PC-3 (cell line): ENCODE measurements at regions not wholly inside any gene's neighbourhood (a gene's known extent, or its start where the extent isn't known, plus 50 kb on each side); places are given as distances from the start of the nearest gene placed in this dataset.

Experiments used
- ATAC-seq: fragments of 200-7000 bp; cut with Tn5 transposase; 2 replicates; pipeline ENCODE4 v1.9.1; 2020; ENCODE audit warnings: mild to moderate bottlenecking, moderate library complexity
- BruUV-seq: library from RNA; stranded (reverse); fragments of 400-500 nt; replicated peaks from 2 replicates; lab custom pipeline; 2021; lab: Mats Ljungman, UMichigan
- CTCF ChIA-PET: fragments of 300-600 bp; sonication (Branson Sonifier 250); formaldehyde crosslinking; loops from one replicate; lab custom pipeline; 2022; ENCODE audit warnings: antibody characterized with exemption; lab: Charles Lee
- POLR2A ChIA-PET: fragments of 300-600 bp; sonication (Branson Sonifier 250); formaldehyde crosslinking; loops from one replicate; lab custom pipeline; 2022; ENCODE audit warnings: antibody characterized with exemption; ENCODE audit not compliant: unreplicated experiment; lab: Charles Lee
- DNase-seq: peaks from one replicate; pipeline ENCODE4 v3.0.0-alpha.2; 2015
- H2AFZ ChIP-seq: fragments of 300-600 bp; sonication (generic); 2 replicates; pipeline ENCODE4 v1.6.0; 2016; ENCODE audit warnings: antibody characterized with exemption, low read length
- H3F3A ChIP-seq: fragments of 300-600 bp; sonication (generic); one replicate; pipeline ENCODE4 v1.6.0; 2017; ENCODE audit warnings: antibody characterized with exemption, low read length, control low read depth, mild to moderate bottlenecking; ENCODE audit not compliant: unreplicated experiment
- H3K27ac ChIP-seq: fragments of 300-600 bp; sonication (generic); 2 replicates; pipeline ENCODE4 v1.5.1; 2016; ENCODE audit warnings: mild to moderate bottlenecking, low read length
- H3K27me3 ChIP-seq: fragments of 300-600 bp; sonication (generic); 2 replicates; pipeline ENCODE4 v1.6.1; 2016; ENCODE audit warnings: low read length, mixed read lengths
- H3K36me3 ChIP-seq: fragments of 300-600 bp; sonication (generic); 2 replicates; pipeline ENCODE4 v1.6.1; 2016; ENCODE audit warnings: low read depth, mixed run types, low read length, mixed read lengths
- H3K4me1 ChIP-seq: fragments of 300-600 bp; sonication (generic); 2 replicates; pipeline ENCODE4 v1.5.1; 2016; ENCODE audit warnings: low read length; ENCODE audit not compliant: insufficient read depth
- H3K4me2 ChIP-seq: fragments of 300-600 bp; sonication (generic); 2 replicates; pipeline ENCODE4 v1.6.0; 2016; ENCODE audit warnings: low read length
- H3K4me3 ChIP-seq: fragments of 300-600 bp; sonication (generic); 2 replicates; pipeline ENCODE4 v1.5.1; 2016; ENCODE audit warnings: mild to moderate bottlenecking, low read length, mixed read lengths
- H3K79me2 ChIP-seq: fragments of 300-600 bp; sonication (generic); 2 replicates; pipeline ENCODE4 v1.6.1; 2017; ENCODE audit warnings: low read length, mixed read lengths
- H3K9ac ChIP-seq: fragments of 300-600 bp; sonication (generic); 2 replicates; pipeline ENCODE4 v1.6.0; 2016; ENCODE audit warnings: mild to moderate bottlenecking, low read length
- H3K9me2 ChIP-seq: fragments of 300-600 bp; sonication (generic); replicated peaks from 2 replicates; pipeline ENCODE4 v1.6.1; 2016; ENCODE audit warnings: mixed run types, low read length, mixed read lengths
- H3K9me3 ChIP-seq: fragments of 300-600 bp; sonication (generic); 2 replicates; pipeline ENCODE4 v1.6.1; 2016; ENCODE audit warnings: low read length, mixed read lengths
- H4K20me1 ChIP-seq: fragments of 300-600 bp; sonication (generic); 2 replicates; pipeline ENCODE4 v1.6.1; 2016; ENCODE audit warnings: low read length, mixed read lengths
- EZH2 ChIP-seq: fragments of 300-600 bp; sonication (generic); IDR thresholded peaks from one replicate; pipeline ENCODE4 v1.6.1; 2017; ENCODE audit warnings: antibody characterized with exemption, mild to moderate bottlenecking, low read length; ENCODE audit not compliant: unreplicated experiment
- EZH2phosphoT487 ChIP-seq: fragments of 300-600 bp; sonication (generic); IDR thresholded peaks from 2 replicates; pipeline ENCODE4 v1.6.1; 2018; ENCODE audit warnings: mild to moderate bottlenecking, antibody characterized with exemption, low read length, borderline replicate concordance
- intact Hi-C: fragments of 100-400 bp; cut with micrococcal nuclease; formaldehyde crosslinking; loops from 2 replicates; pipeline ENCODE4 v1.9.0; 2023
- TF ChIP-seq, protein P1 (sequence below): fragments of 300-600 bp; sonication (generic); conservative IDR thresholded peaks from 2 replicates; pipeline ENCODE4 v1.5.1; 2017; ENCODE audit warnings: antibody characterized with exemption, low read depth, mild to moderate bottlenecking, low read length

DNA sequence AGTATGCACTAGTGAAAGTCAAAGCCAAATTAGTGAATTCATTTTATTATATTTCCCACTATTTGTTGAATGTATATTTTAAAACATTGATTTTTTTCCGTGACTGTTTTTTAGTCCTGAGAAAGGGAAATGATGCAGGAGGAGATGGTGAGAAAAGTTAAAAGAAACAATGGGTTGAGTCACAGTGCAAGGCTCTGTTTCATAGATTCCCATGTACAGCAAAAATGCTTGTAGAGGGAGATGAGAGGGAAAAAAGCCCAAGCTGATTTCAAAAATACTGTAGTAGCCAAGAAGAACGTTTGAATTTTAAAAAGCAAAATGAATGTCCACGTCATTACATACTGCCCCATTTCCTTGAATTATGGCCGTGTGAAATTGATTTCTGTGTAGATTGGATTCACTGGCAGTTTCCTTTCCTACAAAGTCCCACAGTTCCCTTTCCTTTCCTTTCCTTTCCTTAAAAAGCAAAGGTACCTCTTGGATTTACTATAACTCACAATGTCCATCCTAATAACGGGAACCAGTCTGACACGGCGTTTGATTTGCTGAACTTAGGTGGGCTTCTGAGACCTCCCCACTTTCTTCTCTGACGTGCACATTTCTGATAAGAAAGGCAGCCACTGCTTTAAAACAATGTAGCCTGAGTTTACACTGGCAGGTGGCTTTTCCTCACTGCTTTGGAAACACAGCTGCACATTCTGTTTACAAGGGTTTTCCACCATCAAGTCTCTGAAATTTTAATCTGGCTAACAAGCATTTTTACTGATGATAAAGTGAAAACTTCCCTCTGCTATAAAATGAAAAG, 63.7 kb downstream of the SPCS3 start:
- DNase-seq (peak; percentile 15), ATAC-seq (peak; percentile 38; the same call in 1 of the 2 replicates)
- peak overlapping the region; percentile 14; the same call in 1 of the 2 replicates for H2AFZ ChIP-seq

DNA sequence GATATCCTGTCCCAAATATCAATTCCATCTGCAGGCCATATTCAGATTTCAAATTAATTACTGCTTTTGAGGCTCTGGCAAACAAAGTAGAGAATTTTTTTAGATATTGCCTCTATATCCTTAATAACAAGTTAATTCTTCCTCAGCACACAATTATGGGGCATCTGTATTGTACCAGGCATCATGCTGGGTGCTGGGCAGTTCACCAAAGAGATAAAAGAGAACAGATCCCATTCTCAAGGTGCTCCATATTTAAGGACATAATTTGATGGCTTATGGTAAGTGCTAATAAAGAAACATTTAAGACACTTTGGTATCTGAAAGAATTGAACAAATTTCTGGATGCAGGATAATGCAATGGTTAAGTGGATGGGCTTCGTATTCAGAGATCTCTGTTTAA, 65.8 kb downstream of the SPCS3 start:
- POLR2A ChIA-PET: no interaction called here
- no peaks in the 10 kb centered on the region for H4K20me1 ChIP-seq
- intact Hi-C loops: no loop called here
- H2AFZ ChIP-seq: no peak overlapping the region
- no TSS peak for BruUV-seq
- H3K9ac ChIP-seq: no peak overlapping the region
- no peak overlapping the region for H3K27ac ChIP-seq
- peaks cover 21% of the 10 kb centered on the region for H3K4me1 ChIP-seq
- TF ChIP-seq, protein P1, sequence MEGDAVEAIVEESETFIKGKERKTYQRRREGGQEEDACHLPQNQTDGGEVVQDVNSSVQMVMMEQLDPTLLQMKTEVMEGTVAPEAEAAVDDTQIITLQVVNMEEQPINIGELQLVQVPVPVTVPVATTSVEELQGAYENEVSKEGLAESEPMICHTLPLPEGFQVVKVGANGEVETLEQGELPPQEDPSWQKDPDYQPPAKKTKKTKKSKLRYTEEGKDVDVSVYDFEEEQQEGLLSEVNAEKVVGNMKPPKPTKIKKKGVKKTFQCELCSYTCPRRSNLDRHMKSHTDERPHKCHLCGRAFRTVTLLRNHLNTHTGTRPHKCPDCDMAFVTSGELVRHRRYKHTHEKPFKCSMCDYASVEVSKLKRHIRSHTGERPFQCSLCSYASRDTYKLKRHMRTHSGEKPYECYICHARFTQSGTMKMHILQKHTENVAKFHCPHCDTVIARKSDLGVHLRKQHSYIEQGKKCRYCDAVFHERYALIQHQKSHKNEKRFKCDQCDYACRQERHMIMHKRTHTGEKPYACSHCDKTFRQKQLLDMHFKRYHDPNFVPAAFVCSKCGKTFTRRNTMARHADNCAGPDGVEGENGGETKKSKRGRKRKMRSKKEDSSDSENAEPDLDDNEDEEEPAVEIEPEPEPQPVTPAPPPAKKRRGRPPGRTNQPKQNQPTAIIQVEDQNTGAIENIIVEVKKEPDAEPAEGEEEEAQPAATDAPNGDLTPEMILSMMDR: no peak
- TF ChIP-seq EZH2phosphoT487 (no peak), EZH2 (no peak)
- no peaks in the 10 kb centered on the region; the same call in 1 of the 2 replicates for H3K9me2 ChIP-seq
- no peaks in the 10 kb centered on the region for H3K9me3 ChIP-seq
- H3K27me3 ChIP-seq: no peaks in the 10 kb centered on the region
- DNase-seq (no peak), ATAC-seq (no peak)
- CTCF ChIA-PET: no interaction called here
- no peak overlapping the region for H3K4me2 ChIP-seq
- no peaks in the 10 kb centered on the region for H3K79me2 ChIP-seq
- H3K4me3 ChIP-seq: no peak overlapping the region
- no peaks in the 10 kb centered on the region for H3K36me3 ChIP-seq
- H3F3A ChIP-seq: no peaks in the 10 kb centered on the region

More for the DNA sequence above, 63.7 kb downstream of the SPCS3 start:
- ChIA-PET POLR2A (interaction anchor here (0.6 kb wide), 1 partner anchor 290 kb away, joined by 3 read pairs; no protein-coding TSS in a partner anchor), CTCF (no interaction called here)
- H4K20me1 ChIP-seq: no peaks in the 10 kb centered on the region
- no peak overlapping the region for H3K4me2 ChIP-seq
- H3K27ac ChIP-seq: peak overlapping the region; percentile 29
- no peaks in the 10 kb centered on the region for H3F3A ChIP-seq
- H3K4me3 ChIP-seq: no peak overlapping the region
- H3K4me1 ChIP-seq: peaks cover 23% of the 10 kb centered on the region
- H3K36me3 ChIP-seq: no peaks in the 10 kb centered on the region
- intact Hi-C loops: loop anchor here (2.0 kb wide), 1 partner anchor 59 kb away; no protein-coding TSS in a partner anchor
- no TSS peak for BruUV-seq
- H3K9ac ChIP-seq: no peak overlapping the region
- H3K27me3 ChIP-seq: no peaks in the 10 kb centered on the region
- H3K9me3 ChIP-seq: no peaks in the 10 kb centered on the region
- TF ChIP-seq, protein P1: no peak
- TF ChIP-seq EZH2phosphoT487: no peak
- no peak for TF ChIP-seq EZH2
- no peaks in the 10 kb centered on the region for H3K79me2 ChIP-seq
- H3K9me2 ChIP-seq: no peaks in the 10 kb centered on the region; the same call in 1 of the 2 replicates

DNA sequence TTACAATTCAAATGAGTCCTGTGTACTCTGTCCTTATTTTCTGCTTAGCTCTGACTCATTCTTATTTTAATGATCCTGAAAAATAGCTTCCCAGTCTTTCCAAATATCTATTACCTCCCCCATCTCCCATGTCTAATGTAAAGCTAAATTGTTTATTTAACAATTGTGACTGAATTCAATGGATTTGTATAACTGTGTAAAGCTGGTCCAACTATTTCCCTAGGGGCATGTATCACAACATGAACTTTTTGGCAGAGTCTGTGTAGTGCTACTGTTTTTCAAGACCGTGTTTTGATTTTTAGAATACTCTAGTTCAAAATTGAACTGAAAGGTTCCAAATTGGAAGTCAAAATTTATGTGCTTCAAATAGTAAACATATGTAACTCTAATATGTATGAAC, 67.8 kb downstream of the SPCS3 start:
- TF ChIP-seq, protein P1: no peak
- TF ChIP-seq EZH2phosphoT487 (no peak), EZH2 (no peak)
- H3K27me3 ChIP-seq: no peaks in the 10 kb centered on the region
- no peak overlapping the region for H2AFZ ChIP-seq
- no peaks in the 10 kb centered on the region for H3K36me3 ChIP-seq
- no peaks in the 10 kb centered on the region for H3K9me3 ChIP-seq
- DNase-seq (peak; percentile 66), ATAC-seq (peak; percentile 79)
- H3K27ac ChIP-seq: peak overlapping the region; percentile 41
- H3F3A ChIP-seq: no peaks in the 10 kb centered on the region
- ChIA-PET POLR2A (no interaction called here), CTCF (interaction anchor here (0.5 kb wide), 1 partner anchor 660 kb away, joined by 3 read pairs; no protein-coding TSS in a partner anchor)
- intact Hi-C loops: no loop called here
- H3K79me2 ChIP-seq: no peaks in the 10 kb centered on the region
- no peaks in the 10 kb centered on the region for H3K9me2 ChIP-seq
- H3K4me1 ChIP-seq: peaks cover 15% of the 10 kb centered on the region
- H3K4me3 ChIP-seq: no peak overlapping the region
- no peak overlapping the region for H3K9ac ChIP-seq
- peak overlapping the region; percentile 18 for H3K4me2 ChIP-seq
- no peaks in the 10 kb centered on the region for H4K20me1 ChIP-seq
- BruUV-seq: no TSS peak
